Activated CD8-positive, alpha-beta T cell treated with anti-CD3 and anti-CD28 coated beads, Interleukin-2, amount 10 ng/mL, durations not matched to agents 7 days and 5 days (primary cell): ENCODE measurements at regions not wholly inside any gene's neighbourhood (a gene's known extent, or its start where the extent isn't known, plus 50 kb on each side); places are given as distances from the start of the nearest gene placed in this dataset.
A peak's percentile ranks its signal among the peaks of the same experiment; 100 is the strongest.

Experiments used
- ATAC-seq: fragments of 150-1000 bp; cut with Tn5 transposase; one replicate; pipeline ENCODE4 v1.10.0; 2021; ENCODE audit warnings: moderate library complexity
- CTCF ChIA-PET: fragments of 350-600 bp; sonication (Branson Sonifier 250); formaldehyde crosslinking; loops from one replicate; lab custom pipeline; 2021; ENCODE audit warnings: antibody characterized with exemption; lab: Charles Lee
- POLR2A ChIA-PET: fragments of 350-600 bp; sonication (Branson Sonifier 250); formaldehyde crosslinking; loops from one replicate; lab custom pipeline; 2021; ENCODE audit warnings: antibody characterized with exemption; lab: Charles Lee
- DNase-seq: peaks from one replicate; pipeline ENCODE4 v3.0.0-alpha.2; 2020
- H3K27ac Mint-ChIP-seq: one replicate; pipeline ENCODE4 v1.8.0; 2021; ENCODE audit warnings: mild to moderate bottlenecking, mixed read lengths
- H3K27me3 Mint-ChIP-seq: one replicate; pipeline ENCODE4 v1.8.0; 2021; ENCODE audit warnings: low read depth, mixed read lengths
- H3K36me3 Mint-ChIP-seq: one replicate; pipeline ENCODE4 v1.8.0; 2021; ENCODE audit warnings: low read depth, mixed read lengths
- H3K4me1 Mint-ChIP-seq: one replicate; pipeline ENCODE4 v1.8.0; 2021; ENCODE audit warnings: low read depth, mixed read lengths
- H3K4me3 Mint-ChIP-seq: one replicate; pipeline ENCODE4 v1.8.0; 2021; ENCODE audit warnings: mild to moderate bottlenecking, mixed read lengths
- H3K9me3 Mint-ChIP-seq: one replicate; pipeline ENCODE4 v1.8.0; 2022; ENCODE audit warnings: mixed read lengths; ENCODE audit not compliant: insufficient read depth

DNA sequence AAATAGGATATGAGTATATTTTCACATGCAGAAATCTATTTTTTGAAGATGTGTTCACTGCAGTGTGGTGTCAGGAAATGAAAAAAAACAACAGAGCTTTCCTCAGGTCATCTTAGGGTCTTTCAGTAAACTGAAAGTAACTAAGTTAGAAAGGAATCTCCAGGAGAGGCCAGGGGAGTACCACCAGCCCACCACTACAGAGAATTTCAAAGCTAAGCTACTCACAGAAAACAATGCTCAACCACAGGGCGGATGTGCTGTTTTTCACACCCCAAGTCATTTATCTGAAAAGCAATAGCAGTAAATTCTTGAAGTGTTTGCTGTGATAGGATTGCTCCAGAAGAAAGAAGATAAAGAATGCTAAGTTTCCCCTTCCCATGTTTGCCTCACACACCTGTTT, 79.0 kb downstream of the IFNG start:
- ChIA-PET POLR2A (interaction anchor here (1.1 kb wide), 2 partner anchors 39 to 78 kb away, joined by 5 to 6 read pairs; no protein-coding TSS in a partner anchor), CTCF (interaction anchor here (0.7 to 2.2 kb wide), 7 partner anchors 24 to 78 kb away, joined by 3 to 13 read pairs (median 6); no protein-coding TSS in a partner anchor)
- Mint-ChIP-seq H3K36me3 (peaks cover 23% of the 10 kb centered on the region), H3K27ac (peak overlapping the region; percentile 81), H3K4me3 (peak overlapping the region; percentile 27), H3K4me1 (peaks cover 35% of the 10 kb centered on the region), H3K9me3 (peaks cover 23% of the 10 kb centered on the region), H3K27me3 (no peaks in the 10 kb centered on the region)
- ATAC-seq (peak; percentile 91), DNase-seq (peak; percentile 82)

DNA sequence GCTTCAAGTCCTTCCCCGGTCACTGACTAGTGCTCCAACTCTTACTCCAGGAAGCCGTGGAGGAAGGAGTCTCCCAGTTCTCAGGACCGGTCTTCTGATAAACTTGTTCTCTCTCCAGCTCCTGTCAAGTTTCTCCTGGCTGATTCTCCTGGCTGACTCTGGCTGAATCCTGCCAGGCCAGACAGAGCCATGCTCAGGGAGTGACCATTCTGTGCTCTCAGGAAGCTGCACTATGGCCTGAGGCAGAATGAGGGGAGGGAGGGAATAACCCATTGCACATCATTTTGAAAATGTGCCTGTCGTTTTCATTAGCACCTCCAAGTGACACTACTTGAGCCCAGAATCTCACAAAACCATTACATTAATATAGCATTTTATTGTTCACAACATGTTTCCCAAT, 80.8 kb downstream of the IFNG start:
- peaks cover 15% of the 10 kb centered on the region for H3K36me3 Mint-ChIP-seq
- ChIA-PET POLR2A (no interaction called here), CTCF (interaction anchor here (1.6 to 2.4 kb wide), 3 partner anchors 36 to 78 kb away, joined by 5 to 10 read pairs (median 7); no protein-coding TSS in a partner anchor)
- peak overlapping the region; percentile 18 for H3K27ac Mint-ChIP-seq
- DNase-seq (no peak), ATAC-seq (no peak)
- peaks cover 37% of the 10 kb centered on the region for H3K4me1 Mint-ChIP-seq
- no peaks in the 10 kb centered on the region for H3K27me3 Mint-ChIP-seq
- H3K9me3 Mint-ChIP-seq = peaks cover 15% of the 10 kb centered on the region
- no peak overlapping the region for H3K4me3 Mint-ChIP-seq

DNA sequence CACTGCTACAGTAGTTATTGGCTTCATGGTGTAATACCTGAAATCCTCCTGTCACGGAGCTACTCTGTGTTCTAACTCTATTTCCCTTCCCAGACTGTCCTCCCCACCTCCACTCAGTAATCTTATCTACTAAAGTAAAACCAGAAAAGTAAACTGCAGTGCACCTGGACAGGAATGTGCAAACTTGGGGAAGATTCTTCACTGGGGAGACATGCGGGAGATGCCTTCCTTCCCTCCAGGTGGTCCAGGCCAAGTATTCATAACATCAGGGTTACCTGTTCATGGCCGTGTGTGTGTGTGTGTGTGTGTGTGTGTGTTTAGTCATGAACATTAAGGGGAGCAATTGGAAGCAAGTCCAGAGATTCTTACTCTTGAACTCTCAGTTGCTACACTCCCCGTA, 84.1 kb downstream of the IFNG start:
- Mint-ChIP-seq H3K36me3 (peaks cover 6% of the 10 kb centered on the region), H3K9me3 (peaks cover 4% of the 10 kb centered on the region), H3K4me3 (no peak overlapping the region), H3K4me1 (peaks cover 25% of the 10 kb centered on the region), H3K27me3 (no peaks in the 10 kb centered on the region), H3K27ac (no peak overlapping the region)
- ChIA-PET POLR2A (interaction anchor here (0.6 kb wide), 1 partner anchor 44 kb away, joined by 3 read pairs; no protein-coding TSS in a partner anchor), CTCF (interaction anchor here (1.3 to 2.5 kb wide), 3 partner anchors 35 to 83 kb away, joined by 5 to 11 read pairs (median 9); partner anchors contain the start of gene IFNG)
- no peak for ATAC-seq
- no peak for DNase-seq

DNA sequence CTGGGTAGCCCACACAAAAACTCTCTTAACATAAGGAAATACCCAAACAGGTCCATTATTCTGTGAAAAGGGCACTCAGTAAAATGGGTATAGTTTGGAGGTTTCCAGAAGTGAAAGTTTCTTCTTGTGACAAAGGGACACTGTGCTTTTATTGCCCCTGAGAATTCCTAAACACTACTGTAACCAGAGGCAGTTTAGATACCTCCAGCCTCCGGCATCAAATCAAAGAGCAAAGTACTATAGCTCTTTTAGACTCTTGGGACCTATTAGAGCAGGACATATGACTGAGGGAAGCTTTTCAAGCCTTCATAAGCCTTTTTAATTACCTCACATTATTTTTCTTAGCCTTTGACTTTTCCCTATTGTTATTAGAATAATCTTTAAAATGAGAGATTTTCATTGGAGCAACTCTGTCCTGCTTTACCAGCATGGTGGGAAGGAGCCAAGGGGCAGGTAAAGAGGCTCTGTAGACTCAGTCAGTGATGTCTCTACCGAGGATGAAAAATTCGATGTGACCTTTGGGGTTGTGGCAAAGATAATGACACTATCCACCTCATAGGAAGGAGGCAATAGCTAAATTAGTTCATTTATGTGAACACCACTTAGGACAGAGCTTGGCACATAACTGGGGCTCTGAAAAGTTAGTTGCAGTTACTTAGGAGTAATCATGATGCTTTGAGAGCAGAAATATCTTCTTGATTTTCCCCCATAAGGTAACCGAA, 85.1 kb downstream of the IFNG start:
- Mint-ChIP-seq H3K4me1 (peaks cover 18% of the 10 kb centered on the region), H3K27ac (no peak overlapping the region), H3K36me3 (peaks cover 4% of the 10 kb centered on the region), H3K4me3 (no peak overlapping the region), H3K27me3 (no peaks in the 10 kb centered on the region), H3K9me3 (peaks cover 4% of the 10 kb centered on the region)
- CTCF ChIA-PET = interaction anchor here (1.3 to 2.5 kb wide), 3 partner anchors 34 to 84 kb away, joined by 5 to 11 read pairs (median 9); partner anchors contain the start of gene IFNG
- no peak for DNase-seq
- no peak for ATAC-seq
- POLR2A ChIA-PET = no interaction called here

DNA sequence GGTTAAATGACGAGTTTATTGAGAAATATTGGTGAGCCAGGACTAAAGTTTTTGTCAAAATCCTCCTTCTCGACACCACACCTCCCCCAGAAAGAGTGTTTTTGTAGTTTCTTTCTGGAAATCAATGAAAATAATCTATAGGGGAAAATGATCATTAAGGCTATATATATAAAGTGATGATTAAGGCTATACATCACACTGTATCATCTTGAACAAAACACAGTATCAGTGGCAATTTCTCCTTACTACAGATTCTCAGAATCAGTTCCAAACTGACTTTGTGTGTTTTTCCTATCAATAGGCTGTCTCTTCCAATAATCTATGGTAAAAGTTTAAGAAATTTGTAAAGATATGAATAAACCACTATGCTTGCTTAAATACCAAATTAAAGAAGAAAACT, 81.7 kb downstream of the IFNG-AS1 start:
- H3K36me3 Mint-ChIP-seq = peaks cover 8% of the 10 kb centered on the region
- DNase-seq (no peak), ATAC-seq (no peak)
- CTCF ChIA-PET = no interaction called here
- H3K4me3 Mint-ChIP-seq = no peak overlapping the region
- H3K9me3 Mint-ChIP-seq = peaks cover 23% of the 10 kb centered on the region
- H3K4me1 Mint-ChIP-seq = peaks cover 4% of the 10 kb centered on the region
- POLR2A ChIA-PET = no interaction called here
- no peak overlapping the region for H3K27ac Mint-ChIP-seq
- no peaks in the 10 kb centered on the region for H3K27me3 Mint-ChIP-seq
